Mesenchymal stem cell (in vitro differentiated cells and primary cell): ENCODE measurements at regions not wholly inside any gene's neighbourhood (a gene's known extent, or its start where the extent isn't known, plus 50 kb on each side); places are given as distances from the start of the nearest gene placed in this dataset.

ENCODE experiments used
- DNase-seq: peaks from one replicate; pipeline ENCODE4 v3.0.0-alpha.2; 2013
- H2AFZ ChIP-seq: one replicate; pipeline ENCODE4 v1.6.1; 2013; ENCODE audit warnings: low read depth, mild to moderate bottlenecking, control low read depth, inconsistent platforms, low read length, moderate library complexity
- H2AK5ac ChIP-seq: 2 replicates; pipeline ENCODE4 v1.6.1; 2013; ENCODE audit warnings: low read length, moderate library complexity, mild to moderate bottlenecking, inconsistent platforms; ENCODE audit not compliant: severe bottlenecking
- H2BK120ac ChIP-seq: one replicate; pipeline ENCODE4 v1.6.1; 2013; ENCODE audit warnings: low read depth, mild to moderate bottlenecking, inconsistent platforms, low read length, moderate library complexity
- H2BK12ac ChIP-seq, 2 experiments: one replicate each; pipeline ENCODE4 v1.6.1; 2013; ENCODE audit warnings: inconsistent platforms in 2 of 2, low read length in 2 of 2, mild to moderate bottlenecking in 2 of 2, moderate library complexity in 2 of 2, control low read depth in 1 of 2
- H2BK15ac ChIP-seq: one replicate; pipeline ENCODE4 v1.6.1; 2013; ENCODE audit warnings: mild to moderate bottlenecking, low read depth, inconsistent platforms; ENCODE audit not compliant: poor library complexity, severe bottlenecking
- H2BK5ac ChIP-seq: 2 replicates; pipeline ENCODE4 v1.6.1; 2013; ENCODE audit warnings: low read depth, mild to moderate bottlenecking, low read length, control low read depth, inconsistent platforms; ENCODE audit not compliant: poor library complexity, severe bottlenecking
- H3K14ac ChIP-seq, 2 experiments: one replicate each; pipeline ENCODE4 v1.6.1; 2013; ENCODE audit warnings: inconsistent platforms in 2 of 2, low read length in 2 of 2, control low read depth in 1 of 2, mild to moderate bottlenecking in 1 of 2, moderate library complexity in 1 of 2
- H3K18ac ChIP-seq, 2 experiments: one replicate each; pipeline ENCODE4 v1.6.1; 2013; ENCODE audit warnings: inconsistent platforms in 2 of 2, low read length in 2 of 2, control low read depth in 1 of 2, low read depth in 1 of 2, mild to moderate bottlenecking in 1 of 2
- H3K23ac ChIP-seq, 2 experiments: one replicate each; pipeline ENCODE4 v1.6.1; 2013; ENCODE audit warnings: inconsistent platforms in 2 of 2, low read length in 2 of 2, mild to moderate bottlenecking in 2 of 2, moderate library complexity in 2 of 2, control low read depth in 1 of 2
- H3K27ac ChIP-seq: 2 replicates; pipeline ENCODE4 v1.5.1; 2013; ENCODE audit warnings: mild to moderate bottlenecking, moderate library complexity, low read length, control low read depth, inconsistent platforms; ENCODE audit not compliant: poor library complexity, severe bottlenecking
- H3K27me3 ChIP-seq, 2 experiments: 2 replicates each; pipeline versions ENCODE4 v1.6.1 to v1.7.0; 2013; ENCODE audit warnings: low read length in 2 of 2, mild to moderate bottlenecking in 2 of 2, moderate library complexity in 2 of 2, control low read depth in 1 of 2, inconsistent platforms in 1 of 2; ENCODE audit not compliant: control insufficient read depth in 1 of 2, insufficient read depth in 1 of 2
- H3K36me3 ChIP-seq, 2 experiments: 2 replicates each; pipeline versions ENCODE4 v1.6.1 to v1.7.0; 2013; ENCODE audit warnings: low read length in 2 of 2, control low read depth in 1 of 2, inconsistent platforms in 1 of 2, low read depth in 1 of 2, mild to moderate bottlenecking in 1 of 2; ENCODE audit not compliant: insufficient read depth in 2 of 2, control insufficient read depth in 1 of 2
- H3K4ac ChIP-seq, 2 experiments: one replicate each; pipeline ENCODE4 v1.6.1; 2013; ENCODE audit warnings: inconsistent platforms in 2 of 2, low read length in 2 of 2, mild to moderate bottlenecking in 2 of 2, moderate library complexity in 2 of 2, control low read depth in 1 of 2, low read depth in 1 of 2
- H3K4me1 ChIP-seq: 2 replicates; pipeline ENCODE4 v1.6.1; 2013; ENCODE audit warnings: low read depth, low read length, control low read depth; ENCODE audit not compliant: control insufficient read depth, insufficient read depth
- H3K4me2 ChIP-seq: 2 replicates; pipeline ENCODE4 v1.6.1; 2013; ENCODE audit warnings: low read length, mild to moderate bottlenecking, inconsistent platforms; ENCODE audit not compliant: poor library complexity, severe bottlenecking
- H3K4me3 ChIP-seq, 2 experiments: 2 replicates each; pipeline versions ENCODE4 v1.5.1 to v1.7.0; 2013; ENCODE audit warnings: low read length in 2 of 2, mild to moderate bottlenecking in 2 of 2, control low read depth in 1 of 2, low read depth in 1 of 2; ENCODE audit not compliant: insufficient read depth in 1 of 2
- H3K79me1 ChIP-seq: replicated peaks from 2 replicates; pipeline ENCODE4 v1.6.1; 2013; ENCODE audit warnings: mild to moderate bottlenecking, control low read depth, low read length, inconsistent platforms; ENCODE audit not compliant: poor library complexity, severe bottlenecking
- H3K9ac ChIP-seq: 2 replicates; pipeline ENCODE4 v1.7.0; 2013; ENCODE audit warnings: mild to moderate bottlenecking, low read length, moderate library complexity
- H3K9me3 ChIP-seq: 2 replicates; pipeline ENCODE4 v1.7.0; 2013; ENCODE audit warnings: mild to moderate bottlenecking, low read length; ENCODE audit not compliant: control insufficient read depth
- H4K8ac ChIP-seq: one replicate; pipeline ENCODE4 v1.6.1; 2013; ENCODE audit warnings: inconsistent platforms, mild to moderate bottlenecking, low read length, moderate library complexity
- H4K91ac ChIP-seq: one replicate; pipeline ENCODE4 v1.6.1; 2013; ENCODE audit warnings: mild to moderate bottlenecking, low read length, inconsistent platforms
- WGBS: methylation state at CpG from one replicate; pipeline ENCODE4 v1.1.7; 2013; ENCODE audit warnings: mixed read lengths; 5-methylcytosine and 5-hydroxymethylcytosine counted together

DNA sequence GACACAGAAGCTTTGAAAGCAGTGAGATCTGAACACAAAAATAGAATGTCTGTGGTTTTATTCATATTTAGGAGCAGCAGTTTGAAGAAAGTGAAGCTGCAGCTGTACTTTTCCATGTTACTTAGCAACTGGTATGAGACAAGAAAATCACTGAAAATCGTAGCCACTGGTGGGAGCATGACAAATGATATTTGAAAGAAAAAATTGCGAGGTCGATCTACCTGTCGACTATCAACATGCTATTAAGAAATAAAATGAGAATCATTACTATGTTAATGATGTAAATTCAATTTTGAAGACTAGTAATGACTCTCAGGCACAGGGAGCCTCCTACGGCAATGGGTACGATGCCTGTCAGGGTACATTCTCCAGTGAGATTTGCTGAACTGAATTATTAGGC, 436.4 kb downstream of the SLITRK5 start:
- no peak overlapping the region for H4K8ac ChIP-seq
- no peak overlapping the region for H2BK5ac ChIP-seq
- no peak overlapping the region for H2AFZ ChIP-seq
- H4K91ac ChIP-seq, result no peak overlapping the region
- no peaks in the 10 kb centered on the region for H3K36me3 ChIP-seq
- DNase-seq, result no peak
- no peak overlapping the region for H2AK5ac ChIP-seq
- H3K9me3 ChIP-seq, result peaks cover 17% of the 10 kb centered on the region
- no peak overlapping the region for H2BK12ac ChIP-seq
- no peaks in the 10 kb centered on the region for H3K4me1 ChIP-seq
- H2BK120ac ChIP-seq, result no peak overlapping the region
- no peak overlapping the region for H3K27ac ChIP-seq
- no peak overlapping the region for H3K9ac ChIP-seq
- H2BK15ac ChIP-seq, result no peak overlapping the region
- H3K23ac ChIP-seq, result no peak overlapping the region
- WGBS, result 95% methylated on average over 6 of the region's 6 CpGs
- H3K27me3 ChIP-seq, result no peaks in the 10 kb centered on the region
- no peak overlapping the region for H3K4me2 ChIP-seq
- no peak overlapping the region for H3K4ac ChIP-seq
- H3K4me3 ChIP-seq, result no peak overlapping the region
- no peak overlapping the region for H3K18ac ChIP-seq
- no peaks in the 10 kb centered on the region for H3K79me1 ChIP-seq
- no peak overlapping the region for H3K14ac ChIP-seq

DNA sequence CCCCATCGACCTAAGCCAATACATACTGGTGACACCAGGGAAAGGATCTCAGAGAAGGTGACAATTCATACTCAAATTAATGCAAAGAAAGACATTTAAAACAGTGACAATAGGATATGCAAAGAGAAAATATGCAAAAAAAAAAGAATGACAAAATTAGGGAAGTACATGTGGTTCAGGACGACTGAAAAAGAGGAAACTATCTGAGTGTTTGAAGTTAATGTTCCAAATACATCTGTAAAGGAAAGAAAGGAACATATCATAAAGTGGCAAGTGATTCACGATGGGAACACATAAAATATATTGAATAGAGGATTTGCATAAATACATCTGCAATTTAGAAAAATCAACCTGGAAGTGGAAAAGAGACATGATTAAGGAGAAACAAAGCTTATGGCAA, 441.4 kb downstream of the SLITRK5 start:
- DNase-seq, result no peak
- Histone ChIP-seq H2BK120ac (no peak overlapping the region), H4K91ac (no peak overlapping the region), H3K27ac (no peak overlapping the region), H2BK15ac (no peak overlapping the region), H3K14ac (no peak overlapping the region), H3K18ac (no peak overlapping the region), H3K36me3 (no peaks in the 10 kb centered on the region), H3K9ac (no peak overlapping the region), H2AK5ac (no peak overlapping the region), H3K4me3 (no peak overlapping the region), H2BK5ac (no peak overlapping the region), H4K8ac (no peak overlapping the region), H3K4me2 (no peak overlapping the region), H3K27me3 (no peaks in the 10 kb centered on the region), H2BK12ac (no peak overlapping the region), H3K4ac (no peak overlapping the region), H3K4me1 (no peaks in the 10 kb centered on the region), H2AFZ (no peak overlapping the region), H3K23ac (no peak overlapping the region), H3K79me1 (no peaks in the 10 kb centered on the region), H3K9me3 (no peaks in the 10 kb centered on the region)
- 88% methylated on average over 1 of the region's 3 CpGs for WGBS

DNA sequence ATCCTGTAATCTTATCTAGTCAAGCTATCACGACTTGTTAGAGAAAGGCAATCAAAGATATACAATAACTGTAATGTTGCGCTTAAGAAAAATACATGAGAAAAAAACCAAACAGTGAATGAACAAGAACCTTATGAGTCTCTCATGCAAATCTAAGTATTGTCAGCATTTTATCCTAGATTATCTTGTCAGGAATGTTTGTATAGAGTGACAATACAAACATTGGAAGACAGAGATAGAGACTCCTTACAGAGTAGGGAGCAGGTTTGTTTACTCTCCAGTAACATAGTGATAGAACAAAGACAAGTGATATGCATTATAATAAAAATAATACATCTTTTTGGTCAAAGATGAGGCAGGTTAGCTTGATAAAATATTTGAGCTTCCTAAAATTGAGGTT, 444.8 kb downstream of the SLITRK5 start:
- Histone ChIP-seq H2BK15ac (no peak overlapping the region), H4K91ac (no peak overlapping the region), H3K23ac (no peak overlapping the region), H2AFZ (no peak overlapping the region), H2BK120ac (no peak overlapping the region), H3K14ac (no peak overlapping the region), H3K18ac (no peak overlapping the region), H3K9me3 (no peaks in the 10 kb centered on the region), H3K79me1 (no peaks in the 10 kb centered on the region), H2AK5ac (no peak overlapping the region), H3K27ac (no peak overlapping the region), H4K8ac (no peak overlapping the region), H3K4me2 (no peak overlapping the region), H3K4ac (no peak overlapping the region), H3K9ac (no peak overlapping the region), H3K27me3 (no peaks in the 10 kb centered on the region), H2BK12ac (no peak overlapping the region), H2BK5ac (no peak overlapping the region), H3K36me3 (no peaks in the 10 kb centered on the region), H3K4me3 (no peak overlapping the region), H3K4me1 (no peaks in the 10 kb centered on the region)
- no peak for DNase-seq
- 100% methylated on average over 1 of the region's 2 CpGs for WGBS

DNA sequence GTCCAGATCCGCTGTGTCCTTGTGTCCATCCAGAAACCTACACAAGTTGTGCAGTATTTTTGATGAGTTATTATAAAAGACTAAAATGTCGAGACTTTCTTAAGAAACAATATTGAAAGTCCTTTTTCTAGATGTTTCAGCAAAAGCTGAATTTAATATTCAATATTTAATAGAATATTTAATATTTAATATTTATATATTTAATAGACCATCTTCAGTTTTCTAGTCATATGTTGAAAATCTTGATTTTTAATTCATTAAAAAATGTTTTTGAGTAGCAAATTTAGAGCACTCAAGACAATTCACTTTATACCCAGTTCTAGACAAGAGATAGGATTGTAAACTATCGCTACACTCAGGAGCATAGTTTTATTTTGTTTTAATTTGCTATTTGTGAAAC, 447.8 kb downstream of the SLITRK5 start:
- WGBS, result no CpG with 5 or more reads among the region's 3 CpGs
- no peak overlapping the region for H2BK12ac ChIP-seq

More for the DNA sequence above, 447.8 kb downstream of the SLITRK5 start:
- Histone ChIP-seq H3K23ac (no peak overlapping the region), H2BK5ac (no peak overlapping the region), H3K27me3 (no peaks in the 10 kb centered on the region), H3K4me1 (no peaks in the 10 kb centered on the region), H3K27ac (no peak overlapping the region), H3K18ac (no peak overlapping the region), H3K36me3 (no peaks in the 10 kb centered on the region), H3K4ac (no peak overlapping the region), H3K9me3 (no peaks in the 10 kb centered on the region), H4K8ac (no peak overlapping the region), H2BK120ac (no peak overlapping the region), H3K79me1 (no peaks in the 10 kb centered on the region), H3K4me3 (no peak overlapping the region), H2BK15ac (no peak overlapping the region), H3K9ac (no peak overlapping the region), H3K4me2 (no peak overlapping the region), H2AFZ (no peak overlapping the region), H2AK5ac (no peak overlapping the region), H4K91ac (no peak overlapping the region), H3K14ac (no peak overlapping the region)
- no peak for DNase-seq
